HG02678 (cell line): ENCODE measurements at regions not wholly inside any gene's neighbourhood (a gene's known extent, or its start where the extent isn't known, plus 50 kb on each side); places are given as distances from the start of the nearest gene placed in this dataset.

Experiments
- ATAC-seq: cut with Tn5 transposase; IDR thresholded peaks from one replicate; pipeline ENCODE4 v1.9.1; 2021; ENCODE audit warnings: mild to moderate bottlenecking, moderate library complexity; ENCODE audit not compliant: unreplicated experiment

DNA sequence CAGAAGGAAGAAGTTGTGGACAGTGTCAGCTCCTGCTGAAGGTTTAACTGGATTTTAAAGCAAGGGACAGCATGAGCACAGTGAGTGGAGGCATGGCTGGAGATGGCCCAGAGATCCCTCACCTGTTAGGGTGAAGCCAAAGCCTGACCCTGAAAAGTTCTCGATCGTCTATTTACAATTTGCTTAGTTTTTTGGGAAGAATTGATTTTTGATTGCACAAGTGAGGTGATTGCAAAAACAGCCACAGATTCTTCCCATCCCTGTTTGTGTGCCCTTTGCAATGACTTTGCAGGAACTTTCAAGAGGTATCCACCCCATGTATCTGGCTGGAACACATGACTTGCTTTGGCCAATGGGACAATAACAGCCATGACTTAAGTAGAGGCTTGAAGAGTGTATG lies 170.1 kb downstream of the TFAP2C start:
- no peak for ATAC-seq

DNA sequence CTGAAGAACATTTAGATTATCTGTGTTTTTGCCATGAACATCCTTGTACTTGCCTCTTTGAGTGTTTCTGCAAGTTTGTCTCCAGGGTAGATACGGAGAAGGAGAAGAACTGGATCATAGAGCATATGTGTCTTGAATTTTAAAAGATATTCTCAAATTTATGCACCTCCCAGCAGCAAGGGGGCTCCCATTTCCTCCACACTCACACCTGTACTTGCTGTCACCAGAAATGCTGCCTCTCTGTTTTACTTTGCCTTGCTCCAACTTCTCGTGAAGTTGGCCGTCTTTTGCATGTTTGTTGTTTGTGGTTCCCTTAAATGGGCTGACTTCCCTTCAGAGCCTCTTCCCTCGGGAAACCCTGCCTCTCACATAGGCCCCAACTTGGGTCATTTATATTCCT lies 171.0 kb downstream of the TFAP2C start:
- ATAC-seq: no peak

DNA sequence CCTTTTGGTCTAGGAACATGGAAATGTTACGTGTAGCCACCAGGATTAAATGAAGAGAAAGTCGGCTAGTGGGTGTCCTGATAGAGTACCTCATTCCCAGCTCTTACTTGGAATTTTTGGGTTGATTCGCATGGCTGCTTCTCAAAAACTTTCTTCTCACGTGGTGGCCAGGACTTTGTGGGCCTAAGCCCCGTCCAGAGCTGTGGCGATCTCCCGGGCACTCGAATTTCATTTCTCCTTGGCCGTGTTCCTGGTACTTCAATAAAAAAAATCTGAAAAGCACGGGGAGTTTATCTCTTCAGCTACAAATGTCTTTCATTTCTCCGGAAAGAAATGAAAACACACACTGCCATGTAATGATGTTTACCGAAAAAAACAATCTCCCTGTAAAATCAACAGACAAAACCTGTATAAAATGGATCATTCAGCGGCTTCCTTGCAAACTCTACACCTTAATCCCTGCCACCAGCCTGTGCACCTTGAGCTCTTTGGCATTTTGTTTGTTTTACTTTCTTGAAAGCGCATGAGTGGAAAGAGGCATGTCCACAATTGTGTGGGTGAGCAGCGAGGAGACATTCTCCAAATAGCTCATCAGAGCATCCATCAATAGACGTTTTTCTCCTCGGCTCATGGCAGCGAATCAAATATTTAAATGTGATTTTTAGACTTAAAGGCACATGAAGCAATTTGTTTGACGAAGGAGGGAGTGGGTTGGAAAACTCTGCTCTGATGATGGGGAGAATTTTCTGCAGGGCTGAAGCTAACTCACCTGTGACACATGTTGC lies 173.1 kb downstream of the TFAP2C start:
- ATAC-seq: no peak

DNA sequence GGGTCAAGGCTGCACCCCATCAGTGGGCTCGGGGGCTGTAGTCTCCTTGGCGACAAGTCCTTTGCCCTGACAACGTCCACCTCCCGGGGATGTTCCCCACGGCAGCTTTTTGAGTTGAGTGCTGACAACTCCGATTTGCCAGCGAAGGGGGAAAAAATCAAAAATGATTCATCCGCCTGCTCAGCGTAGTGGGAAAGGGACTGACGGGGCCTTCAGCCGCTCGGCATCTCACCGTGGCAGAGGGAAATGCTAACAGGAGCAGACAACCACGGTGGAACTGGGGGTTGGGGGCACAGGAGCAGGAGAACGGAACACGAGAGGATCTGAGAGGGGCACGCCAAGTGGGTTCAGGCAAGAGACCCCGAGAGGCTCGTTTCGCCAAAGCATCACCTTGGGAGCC lies 173.7 kb downstream of the TFAP2C start:
- no peak for ATAC-seq

DNA sequence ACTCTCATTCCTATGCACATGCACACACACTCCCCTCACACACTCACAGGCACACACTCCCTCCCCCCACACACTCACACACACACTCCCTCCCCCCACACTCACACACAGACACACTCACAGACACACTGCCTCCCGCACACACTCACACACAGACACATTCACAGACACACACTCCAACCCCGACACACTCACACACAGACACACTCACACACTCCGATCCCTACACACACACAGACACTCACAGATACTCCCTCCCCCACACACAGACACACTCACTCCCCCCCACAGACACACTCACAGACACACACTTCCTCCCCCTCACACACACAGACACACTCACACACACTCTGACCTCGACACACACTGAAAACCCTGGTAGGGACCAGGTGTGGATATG lies 176.2 kb downstream of the TFAP2C start:
- no peak for ATAC-seq

DNA sequence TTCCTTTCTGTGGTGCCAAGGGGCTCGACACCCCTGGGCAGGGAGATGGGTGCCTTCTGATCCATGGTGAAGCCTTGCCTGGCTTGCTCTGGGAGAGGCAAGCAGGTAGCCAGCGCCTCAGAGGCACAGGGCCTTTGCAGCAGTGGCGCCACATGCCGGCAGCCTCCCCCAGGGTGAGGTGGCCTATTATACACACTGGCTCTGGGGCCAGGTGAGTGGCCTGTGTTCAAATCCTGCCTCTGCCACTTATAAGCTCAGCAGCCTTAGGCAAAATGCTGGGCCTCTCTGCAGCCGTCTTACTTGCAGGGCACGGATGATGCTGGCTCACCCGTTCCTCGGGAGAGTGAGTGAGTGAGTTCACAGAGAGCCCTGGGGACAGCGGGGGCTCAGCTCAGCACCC lies 176.9 kb downstream of the TFAP2C start:
- ATAC-seq: no peak

DNA sequence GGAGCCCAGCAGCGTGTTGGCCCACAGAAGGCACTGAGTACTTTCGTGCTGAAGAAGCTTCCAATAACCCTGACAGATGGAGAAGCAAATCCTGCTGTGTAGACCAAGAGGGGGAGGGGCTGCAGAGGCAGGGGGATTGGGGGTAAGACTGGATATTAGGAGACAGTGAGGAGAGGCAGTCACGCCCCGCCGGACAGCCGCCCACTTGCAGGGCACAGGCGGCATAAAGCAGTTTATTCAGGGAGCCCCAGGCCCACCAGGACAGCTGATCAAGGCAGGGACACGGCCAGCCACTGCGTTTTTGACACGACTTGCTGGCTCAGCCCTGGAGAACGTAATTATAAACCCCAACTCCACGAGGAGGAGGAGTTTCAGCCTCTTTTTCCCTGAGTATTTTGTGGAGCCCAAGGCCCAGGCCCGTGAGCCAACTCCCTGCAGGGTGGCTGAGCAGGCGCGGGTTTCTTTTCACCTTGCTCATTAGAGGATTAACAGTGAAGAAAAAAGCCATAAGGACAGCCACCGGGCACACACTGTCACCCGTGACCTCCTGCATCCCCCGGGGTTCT lies 177.9 kb downstream of the TFAP2C start:
- ATAC-seq: no peak

DNA sequence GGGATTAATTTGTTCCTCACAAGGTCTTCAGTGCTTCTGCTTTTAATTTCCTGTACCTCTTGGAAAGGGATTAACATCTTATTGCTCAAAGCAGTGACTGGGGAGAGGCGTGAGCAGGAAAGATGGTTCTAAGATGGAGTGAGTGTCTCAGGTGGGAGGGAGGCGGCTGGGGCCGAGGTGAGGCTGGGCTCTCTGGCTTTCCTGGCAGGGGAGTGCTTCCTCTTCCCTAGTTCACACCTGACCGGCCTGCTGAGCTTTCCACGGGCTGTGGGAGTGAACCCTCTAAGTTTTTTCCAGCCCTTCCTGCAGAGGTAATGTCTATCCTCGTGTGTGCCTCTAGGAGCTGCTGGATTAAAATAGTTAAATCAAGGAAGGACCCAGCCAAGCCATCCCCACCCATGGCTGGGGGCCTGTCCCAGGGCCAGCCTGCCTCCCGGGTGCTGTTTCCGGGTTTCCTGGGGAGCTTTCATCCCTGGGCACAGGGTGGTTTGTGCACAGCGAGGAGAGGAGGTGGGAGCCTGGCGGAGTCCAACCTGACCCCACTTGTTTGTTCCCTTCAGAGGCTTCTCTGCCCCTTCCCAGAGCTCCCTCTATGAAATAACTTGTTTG lies 179.1 kb downstream of the TFAP2C start:
- ATAC-seq: no peak

DNA sequence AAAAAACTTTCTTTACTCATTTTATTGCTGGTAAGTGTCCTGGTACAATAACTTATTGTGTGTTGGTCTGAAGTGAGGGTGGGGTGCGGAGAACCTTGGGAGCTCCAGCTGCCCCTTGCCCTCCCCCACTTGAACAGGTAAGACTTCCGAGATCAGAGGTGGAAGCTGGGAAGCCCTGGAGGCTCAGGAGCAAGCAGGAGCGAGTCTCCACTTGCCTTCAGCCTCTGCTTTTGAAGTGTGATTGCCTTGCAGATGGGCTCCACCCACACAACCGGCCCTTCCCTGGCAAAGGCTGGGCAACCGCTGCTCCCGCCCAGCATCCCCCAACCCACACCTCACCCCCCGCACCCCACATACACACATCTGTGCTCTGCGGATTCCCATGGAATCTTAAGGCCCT lies 179.6 kb downstream of the TFAP2C start:
- ATAC-seq: no peak

DNA sequence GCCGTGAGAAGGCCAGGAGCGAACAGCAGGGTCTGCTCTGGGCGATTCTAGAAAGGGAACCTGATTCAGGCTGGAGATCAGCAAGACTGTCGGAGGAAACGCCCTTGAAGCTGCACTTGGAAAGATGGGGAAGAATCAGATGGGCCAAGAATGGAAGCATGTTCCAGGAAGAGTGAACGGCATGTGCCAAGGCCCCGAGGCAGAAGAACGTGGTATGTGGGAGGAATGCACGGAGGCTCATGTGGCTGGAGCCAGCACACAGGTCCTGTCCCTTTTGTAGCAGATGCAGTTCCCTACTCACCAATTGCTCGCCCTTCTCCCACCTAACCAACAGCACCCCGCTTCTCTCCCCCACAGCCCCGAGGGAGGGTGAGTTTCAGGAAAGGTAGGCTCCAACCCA lies 180.6 kb downstream of the TFAP2C start:
- ATAC-seq: no peak

DNA sequence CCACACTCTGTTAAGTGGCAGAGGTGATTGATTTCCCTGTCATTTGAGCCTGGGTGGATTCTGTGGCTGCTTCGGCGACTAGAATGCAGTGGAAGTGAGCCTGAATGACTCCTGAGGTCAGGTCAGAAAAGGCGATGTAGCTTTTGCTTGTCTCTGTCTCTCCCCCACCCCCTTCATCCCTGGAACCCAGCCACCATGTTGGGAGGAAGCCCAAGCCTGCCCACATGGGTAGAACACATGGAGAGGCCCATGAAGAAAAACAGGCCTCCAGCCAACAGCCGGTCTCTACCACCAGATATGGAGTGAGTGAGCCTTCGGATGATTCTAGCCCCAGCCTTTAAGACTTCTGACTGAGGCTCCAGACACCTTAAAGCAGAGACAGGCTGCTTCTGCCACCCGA lies 181.0 kb downstream of the TFAP2C start:
- no peak for ATAC-seq

DNA sequence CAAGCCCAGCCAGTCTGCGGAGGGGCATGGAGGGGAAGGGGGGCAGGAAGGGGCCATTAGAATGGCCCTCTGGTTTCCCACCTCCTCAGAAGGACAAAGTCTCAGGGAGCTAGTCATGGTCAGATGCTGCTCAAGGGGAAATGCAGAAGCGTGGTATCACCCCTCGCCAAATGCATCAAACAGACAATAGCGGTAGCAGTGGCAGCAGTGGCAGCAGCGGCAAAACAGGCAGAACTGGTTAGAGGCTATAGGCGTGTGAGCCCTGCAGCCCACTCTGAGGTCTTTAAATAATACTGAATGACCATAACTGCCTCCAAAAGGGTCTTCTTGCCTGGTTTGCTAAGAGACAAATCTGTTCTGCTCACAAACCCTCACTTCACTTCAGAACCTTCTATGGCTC lies 186.7 kb downstream of the TFAP2C start:
- no peak for ATAC-seq

DNA sequence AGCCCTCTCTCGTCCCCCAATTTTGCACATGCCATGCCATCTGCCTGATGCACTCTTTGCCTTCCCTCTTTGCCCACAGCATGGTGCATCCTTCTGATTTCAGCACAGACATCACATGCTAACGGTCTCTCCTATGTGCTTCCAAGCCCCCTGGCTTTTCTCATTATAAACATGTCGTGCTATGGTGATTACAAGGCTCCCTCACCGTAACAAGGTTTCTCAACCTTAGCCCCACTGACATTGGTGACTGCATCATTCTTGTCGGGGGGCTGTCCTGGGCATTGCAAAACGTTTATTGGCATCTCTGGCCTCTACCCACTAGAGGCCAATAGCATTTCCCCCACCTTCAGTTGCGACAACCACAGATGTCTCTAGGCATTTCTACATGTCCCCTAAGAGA lies 187.2 kb downstream of the TFAP2C start:
- ATAC-seq: no peak

DNA sequence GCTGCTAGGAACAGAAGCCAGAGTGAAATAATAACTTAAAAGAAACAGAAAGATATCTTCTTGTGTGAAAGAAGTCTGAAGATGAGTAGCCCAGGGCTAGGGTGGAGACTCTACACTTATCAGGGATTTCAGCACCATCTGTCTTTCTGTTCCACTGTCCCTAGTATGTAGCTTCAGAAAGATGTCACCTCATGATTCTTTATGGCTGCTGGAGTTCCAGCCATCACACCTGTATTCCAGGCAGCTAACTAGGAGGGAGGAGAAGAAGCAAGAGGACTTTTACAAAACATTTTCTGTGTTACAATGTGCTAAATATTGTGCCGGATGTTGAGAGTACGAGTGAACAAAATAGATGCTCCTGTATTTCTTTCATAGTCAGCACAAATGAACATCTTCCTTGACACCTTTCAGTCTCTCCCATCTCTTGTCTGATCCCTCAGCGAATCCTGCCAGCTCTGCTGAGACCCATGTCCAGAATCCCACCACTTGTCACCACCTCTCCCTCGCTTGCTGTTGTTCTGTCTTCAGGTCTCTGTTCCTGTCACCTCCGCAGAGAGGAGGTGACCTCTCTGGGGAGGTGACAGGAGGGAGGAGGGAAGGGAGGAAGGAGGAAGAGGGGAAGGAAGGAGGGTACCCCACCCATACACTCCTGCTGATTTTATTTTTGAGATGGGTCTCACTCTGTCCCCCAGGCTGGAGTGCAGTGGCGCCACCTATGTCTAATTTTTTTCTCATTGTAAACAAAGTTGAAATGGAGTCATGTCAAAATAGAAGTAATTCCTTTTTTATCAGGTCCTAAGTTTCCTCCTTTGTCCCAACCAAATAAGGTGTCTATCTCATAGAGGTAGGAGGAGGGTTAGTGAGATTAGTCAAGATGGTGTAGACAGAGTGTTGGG lies 188.9 kb downstream of the TFAP2C start:
- no peak for ATAC-seq

DNA sequence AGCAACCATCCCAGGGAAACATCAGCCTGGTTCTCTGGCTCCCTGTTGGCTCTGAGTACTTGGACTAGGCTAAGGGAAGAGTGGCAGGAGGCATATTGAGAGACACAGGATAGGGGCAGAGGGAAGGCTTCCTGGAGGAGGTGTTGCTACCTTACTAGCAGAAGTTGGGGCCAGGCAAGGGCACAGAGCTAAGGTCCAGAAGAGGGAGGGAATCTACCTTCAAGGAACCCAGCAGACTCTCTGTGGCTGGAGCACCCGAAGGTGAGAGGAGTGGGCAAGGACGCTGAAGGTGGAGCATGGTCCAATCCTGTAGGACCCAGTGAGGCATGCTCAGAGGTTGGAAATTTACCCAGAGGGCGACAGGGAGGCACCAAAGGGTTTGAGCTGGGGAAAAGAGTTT lies 191.9 kb downstream of the TFAP2C start:
- ATAC-seq: no peak

DNA sequence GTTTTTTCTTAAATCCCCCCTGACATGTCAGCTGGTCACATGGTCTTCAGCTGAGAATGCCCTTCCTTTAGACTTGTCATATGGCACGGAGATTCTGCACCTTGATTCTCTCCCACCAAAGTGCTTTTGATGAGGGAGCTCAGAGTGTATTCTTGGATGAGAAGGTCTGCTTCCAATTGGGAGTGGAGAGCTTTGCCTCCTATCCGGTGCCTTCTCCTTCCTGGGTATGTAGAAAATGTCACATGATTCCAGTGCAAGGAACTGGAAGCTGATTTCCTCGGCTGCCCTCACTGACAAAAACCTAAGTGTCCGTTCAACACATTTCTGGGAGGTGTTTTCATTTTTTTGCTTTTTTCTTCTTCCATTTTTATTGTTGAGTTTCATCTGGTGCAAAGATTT lies 197.2 kb downstream of the TFAP2C start:
- no peak for ATAC-seq

DNA sequence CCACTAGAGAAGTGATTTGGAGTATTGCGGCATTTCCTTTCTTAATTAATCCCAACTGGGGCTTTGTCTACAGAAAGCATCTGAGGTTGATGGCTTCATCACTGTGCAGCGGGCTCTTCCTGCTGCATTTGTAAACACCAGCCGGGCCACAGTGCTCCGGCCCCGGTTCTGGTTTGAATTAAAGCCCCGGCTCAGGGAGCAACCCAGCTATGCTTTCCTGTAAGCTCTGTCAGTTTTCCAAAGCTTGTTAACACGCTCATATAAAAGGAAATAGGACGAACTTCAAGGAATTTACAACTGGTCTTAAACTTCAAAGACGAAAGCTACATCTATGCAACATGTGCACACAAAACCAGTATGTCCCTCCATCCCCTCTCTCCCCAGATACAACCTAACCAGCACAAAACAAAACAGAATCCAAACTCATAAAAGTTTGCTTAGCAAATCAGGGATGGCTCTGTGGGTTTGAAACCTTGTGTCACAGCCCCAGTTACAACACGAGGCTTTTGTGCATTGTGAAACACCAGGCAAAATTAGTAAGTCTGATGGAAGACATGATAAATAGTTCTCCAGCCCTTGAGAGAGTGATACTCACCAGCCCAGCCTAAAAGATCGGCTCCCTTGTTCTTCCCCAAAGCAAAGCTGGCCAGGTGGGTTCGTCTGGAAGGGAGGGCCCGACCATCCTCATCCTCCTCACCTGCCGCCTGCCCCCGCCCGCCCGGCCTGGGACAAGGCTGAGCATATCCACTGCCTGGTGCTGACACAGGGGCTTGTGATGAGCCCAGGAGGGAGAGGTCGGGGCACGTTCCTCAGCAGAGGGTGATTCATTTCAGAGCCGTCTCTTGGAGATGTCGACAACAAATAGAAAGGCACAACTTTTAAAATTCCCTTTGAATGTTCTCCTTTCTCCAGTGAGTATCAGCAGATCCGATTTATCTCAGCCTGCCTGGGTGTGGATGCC lies 197.9 kb downstream of the TFAP2C start:
- no peak for ATAC-seq

DNA sequence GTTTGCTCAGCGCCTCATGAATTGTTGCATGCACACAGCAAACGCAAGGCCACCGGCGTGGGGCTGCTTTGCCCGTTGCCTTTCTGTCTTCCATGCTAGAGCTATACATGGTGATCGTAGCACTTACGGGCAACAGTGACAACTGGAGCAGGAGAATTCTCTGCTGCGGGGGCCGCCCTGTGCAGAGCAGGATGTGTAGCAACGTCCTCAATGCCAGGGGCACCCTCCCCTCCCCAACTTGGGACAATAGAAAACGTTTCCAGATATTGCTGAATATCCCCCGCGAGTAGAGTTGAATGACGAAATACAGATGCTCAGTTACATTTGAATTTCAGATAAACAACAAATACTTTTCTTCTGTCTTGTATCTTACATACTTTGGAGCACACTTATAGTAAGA lies 198.7 kb downstream of the TFAP2C start:
- no peak for ATAC-seq

DNA sequence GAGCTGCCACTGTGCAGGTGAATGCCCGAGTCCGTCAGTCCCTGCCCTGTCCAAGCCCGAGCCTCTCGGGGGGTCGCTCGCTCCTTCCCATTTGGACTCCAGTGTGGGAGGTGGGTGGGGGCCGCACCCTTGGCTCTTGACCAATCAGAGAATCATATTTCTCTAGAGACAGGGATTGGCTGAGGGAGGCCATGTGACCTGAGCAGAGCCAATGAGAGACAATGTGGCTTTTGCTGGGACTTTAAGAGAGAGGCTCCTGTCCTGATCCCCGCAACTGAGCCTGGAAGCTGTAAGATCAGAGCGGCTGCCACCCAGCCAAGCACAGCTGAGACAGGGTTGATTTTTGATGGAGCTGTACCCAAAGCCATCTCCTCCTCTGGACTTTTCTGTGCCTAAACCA lies 199.3 kb downstream of the TFAP2C start:
- ATAC-seq: no peak

DNA sequence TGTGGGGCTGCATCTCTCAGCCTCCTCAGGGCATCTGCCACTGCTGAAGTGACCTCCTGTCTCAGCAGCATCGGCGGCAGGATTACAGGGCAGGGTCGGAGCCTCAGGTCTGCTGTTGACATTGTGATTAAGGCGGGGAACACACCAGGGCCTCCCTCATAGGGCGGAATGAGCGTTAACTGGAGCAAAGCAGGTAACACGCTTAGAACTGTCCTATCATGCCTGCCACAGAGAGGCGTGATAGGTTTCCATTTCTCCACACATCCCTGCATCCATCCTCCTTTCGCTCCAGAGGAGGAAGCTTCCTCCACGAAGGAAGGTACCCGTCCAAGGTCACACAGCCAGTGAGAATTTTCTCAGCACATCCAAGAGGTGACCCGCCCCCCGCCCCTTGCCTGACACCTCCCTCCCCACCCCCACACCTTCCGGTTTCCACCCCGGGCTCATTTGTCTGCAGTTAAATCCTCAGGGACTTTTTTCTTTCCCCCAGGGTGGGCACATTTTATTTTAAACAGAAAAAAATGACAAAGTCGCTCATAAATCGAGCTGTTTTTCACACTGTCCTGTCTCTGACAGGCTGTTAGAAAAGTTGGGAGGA lies 200.8 kb downstream of the TFAP2C start:
- no peak for ATAC-seq
